Keratinocyte (primary cell): ENCODE measurements at regions not wholly inside any gene's neighbourhood (a gene's known extent, or its start where the extent isn't known, plus 50 kb on each side); places are given as distances from the start of the nearest gene placed in this dataset.

Source experiments
- DNase-seq: peaks from one replicate; pipeline ENCODE4 v3.0.0-alpha.2; 2011; ENCODE audit warnings: low read depth, missing footprints, low spot score
- FAIRE-seq: peaks from 2 replicates; lab custom pipeline; 2011; peaks lifted over from hg19 to GRCh38; lab: Jason Lieb, UNC
- H2AFZ ChIP-seq: 2 replicates; pipeline ENCODE4 v1.6.0; 2012; ENCODE audit warnings: low read length, control low read depth, inconsistent platforms; ENCODE audit not compliant: control insufficient read depth
- H3K27ac ChIP-seq: 2 replicates; pipeline ENCODE4 v1.5.1; 2011; ENCODE audit warnings: low read length; ENCODE audit not compliant: control insufficient read depth, insufficient read depth
- H3K27me3 ChIP-seq: 3 replicates; pipeline ENCODE4 v1.6.0; 2011; ENCODE audit warnings: low read length; ENCODE audit not compliant: control insufficient read depth, insufficient read depth; ENCODE audit errors: extremely low read depth
- H3K36me3 ChIP-seq, 2 experiments: 2 replicates in 1 of 2; 3 replicates in 1 of 2; pipeline ENCODE4 v1.5.1; 2011; ENCODE audit warnings: low read length in 2 of 2, mild to moderate bottlenecking in 1 of 2; ENCODE audit not compliant: control insufficient read depth in 2 of 2, insufficient read depth in 2 of 2; ENCODE audit errors: extremely low read depth in 1 of 2
- H3K4me1 ChIP-seq: 3 replicates; pipeline ENCODE4 v1.5.1; 2011; ENCODE audit warnings: low read length; ENCODE audit not compliant: control insufficient read depth, insufficient read depth; ENCODE audit errors: extremely low read depth
- H3K4me2 ChIP-seq: 3 replicates; pipeline ENCODE4 v1.6.0; 2011; ENCODE audit warnings: low read depth, low read length; ENCODE audit not compliant: control insufficient read depth, insufficient read depth; ENCODE audit errors: extremely low read depth
- H3K4me3 ChIP-seq, 3 experiments: fragments of 200-600 bp in 1 of 3; sonication (generic) in 1 of 3; 2 replicates in 2 of 3; 3 replicates in 1 of 3; pipeline ENCODE4 v1.5.1; 2011 to 2016; ENCODE audit warnings: low read length in 3 of 3, mild to moderate bottlenecking in 3 of 3, control low read depth in 2 of 3, inconsistent platforms in 1 of 3, low read depth in 1 of 3, mixed read lengths in 1 of 3, mixed run types in 1 of 3, moderate library complexity in 1 of 3; ENCODE audit not compliant: control insufficient read depth in 2 of 3, insufficient read depth in 2 of 3; ENCODE audit errors: extremely low read depth in 1 of 3
- H3K79me2 ChIP-seq: 2 replicates; pipeline ENCODE4 v1.6.0; 2012; ENCODE audit warnings: low read length; ENCODE audit not compliant: control insufficient read depth, insufficient read depth
- H3K9ac ChIP-seq: 3 replicates; pipeline ENCODE4 v1.6.0; 2011; ENCODE audit warnings: low read length; ENCODE audit not compliant: control insufficient read depth, insufficient read depth; ENCODE audit errors: extremely low read depth
- H3K9me1 ChIP-seq: 3 replicates; pipeline ENCODE4 v1.6.0; 2011; ENCODE audit warnings: low read length; ENCODE audit not compliant: control insufficient read depth, insufficient read depth; ENCODE audit errors: extremely low read depth
- H3K9me3 ChIP-seq: 2 replicates; pipeline ENCODE4 v1.5.1; 2012; ENCODE audit warnings: low read depth, low read length; ENCODE audit not compliant: control insufficient read depth
- H4K20me1 ChIP-seq: 3 replicates; pipeline ENCODE4 v1.6.0; 2011; ENCODE audit warnings: low read length; ENCODE audit not compliant: control insufficient read depth, insufficient read depth; ENCODE audit errors: extremely low read depth
- CTCF ChIP-seq, 3 experiments: IDR thresholded peaks in 1 of 3; conservative IDR thresholded peaks in 1 of 3; optimal IDR thresholded peaks in 1 of 3; 2 replicates in 2 of 3; 3 replicates in 1 of 3; pipeline versions ENCODE3 to v1.5.1; 2011; ENCODE audit warnings: low read length in 3 of 3, mild to moderate bottlenecking in 3 of 3, moderate library complexity in 2 of 3, control low read depth in 1 of 3, inconsistent platforms in 1 of 3; ENCODE audit not compliant: insufficient read depth in 2 of 3; ENCODE audit errors: extremely low read depth in 1 of 3
- EZH2 ChIP-seq: IDR thresholded peaks from one replicate; pipeline ENCODE4 v1.6.1; 2012; ENCODE audit warnings: inconsistent platforms, mild to moderate bottlenecking, low read length, moderate library complexity
- dilution Hi-C: fragments of 300-500 bp; cut with MboI; formaldehyde crosslinking; loops from one replicate; pipeline ENCODE4 v1.7.0; 2020; ENCODE audit warnings: low sequenced_read_pairs; ENCODE audit not compliant: extremely low pct_ligation_motif_present

GRCh38 chr2:155747531-155747930 is 585.0 kb downstream of the NR4A2 start:
- H4K20me1 ChIP-seq: no peaks in the 10 kb centered on the region
- no peaks in the 10 kb centered on the region for H3K79me2 ChIP-seq
- no peak overlapping the region for H3K9ac ChIP-seq
- H3K27ac ChIP-seq: no peak overlapping the region
- no peak overlapping the region for H3K4me2 ChIP-seq
- no peak overlapping the region for H2AFZ ChIP-seq
- DNase-seq (no peak), FAIRE-seq (no peak)
- dilution Hi-C loops: no loop called here
- no peaks in the 10 kb centered on the region for H3K4me1 ChIP-seq
- H3K4me3 ChIP-seq: no peak overlapping the region
- no peaks in the 10 kb centered on the region for H3K27me3 ChIP-seq
- TF ChIP-seq CTCF (optimal IDR thresholded peaks at IDR 0.05 in 1 of 3, IDR thresholded peaks at IDR 0.05 in 1 of 3, conservative IDR thresholded peaks at IDR 0.05 in 1 of 3; ENCODE audit: extremely low read depth in 1 of 3, insufficient read depth in 2 of 3, low read length in 3 of 3) (no peak), EZH2 (no peak)
- H3K9me1 ChIP-seq: no peaks in the 10 kb centered on the region
- H3K9me3 ChIP-seq: no peaks in the 10 kb centered on the region
- H3K36me3 ChIP-seq: no peaks in the 10 kb centered on the region

- H3K4me3 ChIP-seq: no peak overlapping the region
- H3K27ac ChIP-seq: no peak overlapping the region
- no peak overlapping the region for H3K4me2 ChIP-seq
- no peaks in the 10 kb centered on the region for H3K79me2 ChIP-seq
- no peaks in the 10 kb centered on the region for H4K20me1 ChIP-seq
- no peak overlapping the region for H2AFZ ChIP-seq
- no peaks in the 10 kb centered on the region for H3K9me1 ChIP-seq
- TF ChIP-seq EZH2: no peak
- TF ChIP-seq CTCF (optimal IDR thresholded peaks at IDR 0.05 in 1 of 3, IDR thresholded peaks at IDR 0.05 in 1 of 3, conservative IDR thresholded peaks at IDR 0.05 in 1 of 3; ENCODE audit: extremely low read depth in 1 of 3, insufficient read depth in 2 of 3, low read length in 3 of 3): no peak
- no peaks in the 10 kb centered on the region for H3K36me3 ChIP-seq
- dilution Hi-C loops: no loop called here
- H3K9ac ChIP-seq: no peak overlapping the region
- no peaks in the 10 kb centered on the region for H3K4me1 ChIP-seq
- DNase-seq (no peak), FAIRE-seq (no peak)
- no peaks in the 10 kb centered on the region for H3K27me3 ChIP-seq
- no peaks in the 10 kb centered on the region for H3K9me3 ChIP-seq
Observed at GRCh38 chr2:155733091-155733853, 599.2 kb downstream of the NR4A2 start.
